Suprapubic skin (tissue), 3 donors: ENCODE measurements at regions not wholly inside any gene's neighbourhood (a gene's known extent, or its start where the extent isn't known, plus 50 kb on each side); places are given as distances from the start of the nearest gene placed in this dataset.

Source experiments
- EP300 ChIP-seq: sonication (generic); formaldehyde crosslinking; IDR thresholded peaks from one replicate; pipeline ENCODE4 v1.6.1; 2017; ENCODE audit warnings: antibody characterized with exemption
- POLR2A ChIP-seq, 2 donors: fragments of 450-650 bp; IDR thresholded peaks; one replicate each; pipeline ENCODE4 v1.6.1; 2017; ENCODE audit warnings: antibody characterized with exemption in 2 of 2, mild to moderate bottlenecking in 2 of 2, moderate library complexity in 2 of 2
- TF ChIP-seq, protein P1 (sequence below), 2 donors: fragments of 200-600 bp in 1 of 2; fragments of 450-650 bp in 1 of 2; sonication (generic) in 1 of 2; IDR thresholded peaks; one replicate each; pipeline ENCODE4 v1.5.1; 2016 to 2019; ENCODE audit warnings: antibody characterized with exemption in 2 of 2, mild to moderate bottlenecking in 1 of 2, moderate library complexity in 1 of 2

- TF ChIP-seq, protein P1, sequence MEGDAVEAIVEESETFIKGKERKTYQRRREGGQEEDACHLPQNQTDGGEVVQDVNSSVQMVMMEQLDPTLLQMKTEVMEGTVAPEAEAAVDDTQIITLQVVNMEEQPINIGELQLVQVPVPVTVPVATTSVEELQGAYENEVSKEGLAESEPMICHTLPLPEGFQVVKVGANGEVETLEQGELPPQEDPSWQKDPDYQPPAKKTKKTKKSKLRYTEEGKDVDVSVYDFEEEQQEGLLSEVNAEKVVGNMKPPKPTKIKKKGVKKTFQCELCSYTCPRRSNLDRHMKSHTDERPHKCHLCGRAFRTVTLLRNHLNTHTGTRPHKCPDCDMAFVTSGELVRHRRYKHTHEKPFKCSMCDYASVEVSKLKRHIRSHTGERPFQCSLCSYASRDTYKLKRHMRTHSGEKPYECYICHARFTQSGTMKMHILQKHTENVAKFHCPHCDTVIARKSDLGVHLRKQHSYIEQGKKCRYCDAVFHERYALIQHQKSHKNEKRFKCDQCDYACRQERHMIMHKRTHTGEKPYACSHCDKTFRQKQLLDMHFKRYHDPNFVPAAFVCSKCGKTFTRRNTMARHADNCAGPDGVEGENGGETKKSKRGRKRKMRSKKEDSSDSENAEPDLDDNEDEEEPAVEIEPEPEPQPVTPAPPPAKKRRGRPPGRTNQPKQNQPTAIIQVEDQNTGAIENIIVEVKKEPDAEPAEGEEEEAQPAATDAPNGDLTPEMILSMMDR (IDR thresholded peaks at IDR 0.05) = no peak
- no peak for TF ChIP-seq EP300
- TF ChIP-seq POLR2A (IDR thresholded peaks at IDR 0.05) = no peak
Observed at GRCh38 chr2:57878866-57879210, 167.8 kb upstream of the VRK2 start.
